Liver (tissue), 7 donors: ENCODE measurements at regions not wholly inside any gene's neighbourhood (a gene's known extent, or its start where the extent isn't known, plus 50 kb on each side); places are given as distances from the start of the nearest gene placed in this dataset.

Experiments used
- DNase-seq: peaks from one replicate; pipeline ENCODE4 v3.0.0-alpha.2; 2017; ENCODE audit warnings: low spot score
- H3K27ac ChIP-seq, 2 donors: one replicate each; pipeline ENCODE4 v1.7.0; 2013; ENCODE audit warnings: inconsistent platforms in 2 of 2, low read length in 2 of 2, control low read depth in 1 of 2, low read depth in 1 of 2, mild to moderate bottlenecking in 1 of 2
- H3K27me3 ChIP-seq, 4 donors: one replicate each; pipeline versions ENCODE4 v1.6.1 to v1.7.0; 2013; ENCODE audit warnings: low read length in 3 of 4, inconsistent platforms in 1 of 4, mild to moderate bottlenecking in 1 of 4, moderate library complexity in 1 of 4; ENCODE audit not compliant: control insufficient read depth in 4 of 4, insufficient read depth in 4 of 4
- H3K36me3 ChIP-seq, 4 donors: one replicate each; pipeline versions ENCODE4 v1.6.1 to v1.7.0; 2013; ENCODE audit warnings: low read length in 3 of 4, mild to moderate bottlenecking in 3 of 4, low read depth in 1 of 4, moderate library complexity in 1 of 4; ENCODE audit not compliant: control insufficient read depth in 4 of 4, insufficient read depth in 3 of 4
- H3K4me1 ChIP-seq, 4 donors: one replicate each; pipeline versions ENCODE4 v1.6.1 to v1.7.0; 2013; ENCODE audit warnings: low read length in 3 of 4, mild to moderate bottlenecking in 3 of 4, moderate library complexity in 1 of 4; ENCODE audit not compliant: control insufficient read depth in 4 of 4, insufficient read depth in 4 of 4
- H3K4me3 ChIP-seq, 3 donors: one replicate each; pipeline versions ENCODE4 v1.6.1 to v1.7.0; 2013; ENCODE audit warnings: low read length in 3 of 3, control low read depth in 1 of 3, low read depth in 1 of 3, mild to moderate bottlenecking in 1 of 3
- H3K9ac ChIP-seq, 2 donors: one replicate each; pipeline ENCODE4 v1.7.0; 2013; ENCODE audit warnings: low read length in 2 of 2, mild to moderate bottlenecking in 2 of 2, moderate library complexity in 2 of 2, control low read depth in 1 of 2, low read depth in 1 of 2
- H3K9me3 ChIP-seq, 4 donors: one replicate each; pipeline versions ENCODE4 v1.6.1 to v1.7.0; 2013; ENCODE audit warnings: low read length in 3 of 4; ENCODE audit not compliant: control insufficient read depth in 4 of 4
- ATF3 ChIP-seq: IDR thresholded peaks from 2 replicates; pipeline ENCODE4 v1.6.1; 2016; ENCODE audit warnings: antibody characterized with exemption
- EGR1 ChIP-seq, 2 donors: IDR thresholded peaks; 2 replicates each; pipeline ENCODE4 v1.6.1; 2016 to 2018; ENCODE audit warnings: antibody characterized with exemption in 2 of 2, low read depth in 2 of 2
- FOXA1 ChIP-seq: IDR thresholded peaks from 2 replicates; pipeline ENCODE4 v1.6.1; 2016; ENCODE audit warnings: antibody characterized with exemption
- FOXA2 ChIP-seq: IDR thresholded peaks from 2 replicates; pipeline ENCODE4 v1.6.1; 2016; ENCODE audit warnings: antibody characterized with exemption
- HNF4G ChIP-seq: IDR thresholded peaks from 2 replicates; pipeline ENCODE4 v1.6.1; 2016; ENCODE audit warnings: antibody characterized with exemption
- JUND ChIP-seq, 2 donors: IDR thresholded peaks; 2 replicates each; pipeline ENCODE4 v1.6.1; 2016; ENCODE audit warnings: antibody characterized with exemption in 2 of 2
- NR2F2 ChIP-seq: IDR thresholded peaks from 2 replicates; pipeline ENCODE4 v1.6.1; 2016; ENCODE audit warnings: antibody characterized with exemption
- RAD21 ChIP-seq, 2 donors: IDR thresholded peaks; 2 replicates each; pipeline ENCODE4 v1.6.1; 2016; ENCODE audit warnings: antibody characterized with exemption in 2 of 2, mild to moderate bottlenecking in 2 of 2
- REST ChIP-seq: IDR thresholded peaks from 2 replicates; pipeline ENCODE4 v1.6.1; 2016; ENCODE audit warnings: antibody characterized with exemption, mild to moderate bottlenecking
- RXRA ChIP-seq, 2 donors: IDR thresholded peaks; 2 replicates each; pipeline ENCODE4 v1.6.1; 2017 to 2018; ENCODE audit warnings: antibody characterized with exemption in 2 of 2, mild to moderate bottlenecking in 1 of 2
- TAF1 ChIP-seq: conservative IDR thresholded peaks from 2 replicates; pipeline ENCODE4 v1.6.1; 2016; ENCODE audit warnings: antibody characterized with exemption, mild to moderate bottlenecking
- YY1 ChIP-seq: IDR thresholded peaks from 2 replicates; pipeline ENCODE4 v1.6.1; 2016; ENCODE audit warnings: antibody characterized with exemption, mild to moderate bottlenecking
- WGBS: extraction: QIAGEN DNeasy Blood & Tissue Kit; methylation state at CpG from one replicate; pipeline ENCODE4 v1.1.7; 2013; 5-methylcytosine and 5-hydroxymethylcytosine counted together
- TF ChIP-seq, protein P1 (sequence below): IDR thresholded peaks from 2 replicates; pipeline ENCODE4 v1.6.1; 2016; ENCODE audit warnings: antibody characterized with exemption
- donor health status: healthy.
- donor health status: healthy.
- donor health status: healthy.
- donor health status: healthy.

DNA sequence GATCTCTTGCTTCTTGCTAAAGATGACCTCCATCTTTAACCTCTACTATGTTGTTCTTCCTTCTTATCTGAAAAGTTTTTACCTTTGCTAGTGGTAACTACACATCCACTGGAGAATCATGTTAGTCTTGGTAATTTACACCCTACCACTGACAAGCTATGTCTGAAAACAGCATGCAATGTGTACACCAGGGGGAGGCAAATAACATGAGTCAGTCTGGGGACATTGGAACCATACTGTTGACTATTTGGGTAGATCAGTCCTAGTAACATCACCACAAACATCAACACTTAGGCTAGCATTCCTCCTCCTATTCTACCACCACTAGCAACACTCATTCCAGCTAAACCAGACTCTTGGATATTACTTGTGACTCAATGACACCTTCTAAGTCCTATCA is 549.0 kb downstream of the KCNT2 start:
- Histone ChIP-seq H3K27ac (no peak overlapping the region), H3K4me3 (no peak overlapping the region), H3K36me3 (no peaks in the 10 kb centered on the region), H3K9ac (no peak overlapping the region), H3K4me1 (no peaks in the 10 kb centered on the region), H3K9me3 (no peaks in the 10 kb centered on the region), H3K27me3 (no peaks in the 10 kb centered on the region)
- no peak for TF ChIP-seq FOXA2
- TF ChIP-seq TAF1 = no peak
- TF ChIP-seq HNF4G = no peak
- no peak for TF ChIP-seq RAD21 (IDR thresholded peaks at IDR 0.05)
- no peak for TF ChIP-seq REST
- TF ChIP-seq YY1 = no peak
- no peak for TF ChIP-seq ATF3
- no peak for TF ChIP-seq FOXA1
- no peak for TF ChIP-seq JUND (IDR thresholded peaks at IDR 0.05)
- DNase-seq = no peak

GRCh38 chr1:196056966-196057365 is 551.3 kb downstream of the KCNT2 start:
- Histone ChIP-seq H3K9me3 (no peaks in the 10 kb centered on the region), H3K27ac (no peak overlapping the region), H3K9ac (no peak overlapping the region), H3K27me3 (no peaks in the 10 kb centered on the region), H3K4me1 (no peaks in the 10 kb centered on the region), H3K36me3 (no peaks in the 10 kb centered on the region), H3K4me3 (no peak overlapping the region)
- DNase-seq = no peak
- 43% methylated on average over 4 of the region's 4 CpGs for WGBS
- TF ChIP-seq RXRA (IDR thresholded peaks at IDR 0.05) = no peak
- TF ChIP-seq JUND (IDR thresholded peaks at IDR 0.05) = no peak
- TF ChIP-seq YY1 = no peak
- TF ChIP-seq FOXA1 = no peak
- TF ChIP-seq EGR1 (IDR thresholded peaks at IDR 0.05; ENCODE audit: low read depth in 2 of 2) = no peak
- no peak for TF ChIP-seq RAD21 (IDR thresholded peaks at IDR 0.05)
- no peak for TF ChIP-seq NR2F2
- no peak for TF ChIP-seq REST

DNA sequence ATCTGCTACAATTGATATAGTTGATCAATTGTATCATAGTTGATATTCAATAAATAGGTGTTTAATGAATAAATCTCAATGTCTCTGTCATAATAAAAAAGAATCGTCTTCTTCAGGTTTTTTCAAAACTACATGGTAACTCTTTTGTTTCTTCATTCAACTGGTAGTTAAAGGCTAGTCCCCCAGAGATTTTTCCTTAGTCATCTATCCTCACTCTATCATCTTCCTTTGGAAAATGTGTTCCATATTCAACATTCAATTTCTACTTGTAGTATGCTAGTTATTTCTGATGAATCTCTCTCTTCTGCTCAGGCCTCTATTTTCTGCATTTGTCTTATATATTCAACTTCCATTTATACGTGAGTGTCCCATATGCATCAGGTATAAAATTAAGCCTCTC is 558.8 kb downstream of the KCNT2 start:
- Histone ChIP-seq H3K36me3 (no peaks in the 10 kb centered on the region), H3K4me1 (no peaks in the 10 kb centered on the region)
- 82% methylated on average over 2 of the region's 2 CpGs for WGBS
- no peak for TF ChIP-seq REST
- no peak for TF ChIP-seq FOXA1
- TF ChIP-seq, protein P1, sequence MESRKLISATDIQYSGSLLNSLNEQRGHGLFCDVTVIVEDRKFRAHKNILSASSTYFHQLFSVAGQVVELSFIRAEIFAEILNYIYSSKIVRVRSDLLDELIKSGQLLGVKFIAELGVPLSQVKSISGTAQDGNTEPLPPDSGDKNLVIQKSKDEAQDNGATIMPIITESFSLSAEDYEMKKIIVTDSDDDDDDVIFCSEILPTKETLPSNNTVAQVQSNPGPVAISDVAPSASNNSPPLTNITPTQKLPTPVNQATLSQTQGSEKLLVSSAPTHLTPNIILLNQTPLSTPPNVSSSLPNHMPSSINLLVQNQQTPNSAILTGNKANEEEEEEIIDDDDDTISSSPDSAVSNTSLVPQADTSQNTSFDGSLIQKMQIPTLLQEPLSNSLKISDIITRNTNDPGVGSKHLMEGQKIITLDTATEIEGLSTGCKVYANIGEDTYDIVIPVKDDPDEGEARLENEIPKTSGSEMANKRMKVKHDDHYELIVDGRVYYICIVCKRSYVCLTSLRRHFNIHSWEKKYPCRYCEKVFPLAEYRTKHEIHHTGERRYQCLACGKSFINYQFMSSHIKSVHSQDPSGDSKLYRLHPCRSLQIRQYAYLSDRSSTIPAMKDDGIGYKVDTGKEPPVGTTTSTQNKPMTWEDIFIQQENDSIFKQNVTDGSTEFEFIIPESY = no peak

More for the DNA sequence above, 558.8 kb downstream of the KCNT2 start:
- no peaks in the 10 kb centered on the region for H3K27me3 ChIP-seq
- H3K9ac ChIP-seq = no peak overlapping the region
- no peak overlapping the region for H3K4me3 ChIP-seq
- no peak overlapping the region for H3K27ac ChIP-seq
- no peak for DNase-seq
- H3K9me3 ChIP-seq = no peaks in the 10 kb centered on the region
